GM21526 (cell line): ENCODE measurements at regions not wholly inside any gene's neighbourhood (a gene's known extent, or its start where the extent isn't known, plus 50 kb on each side); places are given as distances from the start of the nearest gene placed in this dataset.
"Not testable (repeated sequence)": the region's sequence is repeated elsewhere in the genome, so short reads cannot be mapped to it uniquely, and the experiment has no call there.

Source experiments
- ATAC-seq: cut with Tn5 transposase; IDR thresholded peaks from one replicate; pipeline ENCODE4 v1.9.1; 2021; ENCODE audit warnings: moderate library complexity; ENCODE audit not compliant: unreplicated experiment, low FRiP score

- no peak for ATAC-seq
These were observed 251.9 kb upstream of the NR3C2 start for GRCh38 chr4:148693913-148694649.

- ATAC-seq, result no peak
These were observed 250.0 kb upstream of the NR3C2 start for GRCh38 chr4:148692242-148692641.

GRCh38 chr4:148686449-148686848 lies 244.2 kb upstream of the NR3C2 start:
- no peak for ATAC-seq

GRCh38 chr4:148684638-148685037 lies 242.4 kb upstream of the NR3C2 start:
- ATAC-seq, result no peak

- no peak for ATAC-seq
These were observed 238.7 kb upstream of the NR3C2 start for GRCh38 chr4:148680884-148681283.

GRCh38 chr4:148676344-148676743 lies 234.1 kb upstream of the NR3C2 start:
- no peak for ATAC-seq

GRCh38 chr4:148674876-148675275 lies 232.7 kb upstream of the NR3C2 start:
- no peak for ATAC-seq

GRCh38 chr4:148664636-148665035 lies 222.4 kb upstream of the NR3C2 start:
- ATAC-seq, result no peak

- no peak for ATAC-seq
These were observed 211.9 kb upstream of the NR3C2 start for GRCh38 chr4:148654131-148654530.

GRCh38 chr4:148653681-148654080 lies 211.5 kb upstream of the NR3C2 start:
- ATAC-seq, result no peak

GRCh38 chr4:148651991-148652390 lies 209.8 kb upstream of the NR3C2 start:
- ATAC-seq, result no peak

GRCh38 chr4:148649652-148650331 lies 207.6 kb upstream of the NR3C2 start:
- ATAC-seq, result no peak

- ATAC-seq, result no peak
These were observed 201.6 kb upstream of the NR3C2 start for GRCh38 chr4:148643851-148644250.

- no peak for ATAC-seq
These were observed 200.7 kb upstream of the NR3C2 start for GRCh38 chr4:148642907-148643306.

- ATAC-seq, result not testable (repeated sequence)
These were observed 195.9 kb upstream of the NR3C2 start for GRCh38 chr4:148638079-148638478.

- not testable (repeated sequence) for ATAC-seq
These were observed 195.2 kb upstream of the NR3C2 start for GRCh38 chr4:148637453-148637852.

- no peak for ATAC-seq
These were observed 192.3 kb upstream of the NR3C2 start for GRCh38 chr4:148634476-148634875.

GRCh38 chr4:148633720-148634119 lies 191.5 kb upstream of the NR3C2 start:
- no peak for ATAC-seq

GRCh38 chr4:148632476-148632875 lies 190.3 kb upstream of the NR3C2 start:
- ATAC-seq, result no peak

GRCh38 chr4:148630051-148630450 lies 187.8 kb upstream of the NR3C2 start:
- ATAC-seq, result no peak

GRCh38 chr4:148618856-148619255 lies 176.6 kb upstream of the NR3C2 start:
- ATAC-seq, result no peak

GRCh38 chr4:148608968-148609367 lies 166.8 kb upstream of the NR3C2 start:
- ATAC-seq, result no peak
